Right lobe of liver (tissue), 6 donors: ENCODE measurements at regions not wholly inside any gene's neighbourhood (a gene's known extent, or its start where the extent isn't known, plus 50 kb on each side); places are given as distances from the start of the nearest gene placed in this dataset.

Experiments
- ATAC-seq, 4 donors: fragments of 200-7000 bp; cut with Tn5 transposase; one replicate each; pipeline ENCODE4 v1.9.1; 2020; ENCODE audit warnings: mild to moderate bottlenecking in 4 of 4, moderate library complexity in 4 of 4
- DNase-seq, 3 donors: peaks; one replicate each; pipeline ENCODE4 v3.0.0-alpha.2; 2020
- H3K27ac ChIP-seq, 3 donors: fragments of 200-600 bp; one replicate each; pipeline ENCODE4 v1.8.0; 2022
- H3K27me3 ChIP-seq, 2 donors: fragments of 200-600 bp; one replicate each; pipeline ENCODE4 v1.8.0; 2022
- H3K36me3 ChIP-seq, 4 donors: fragments of 200-600 bp; sonication (generic) in 1 of 4; one replicate each; pipeline versions ENCODE4 v1.5.1 to v1.8.0; 2017 to 2022; ENCODE audit warnings: control low read depth in 1 of 4
- H3K4me1 ChIP-seq, 4 donors: fragments of 200-600 bp; sonication (generic) in 1 of 4; one replicate each; pipeline versions ENCODE4 v1.5.1 to v1.8.0; 2017 to 2022; ENCODE audit warnings: control low read depth in 1 of 4
- H3K4me3 ChIP-seq, 3 donors: fragments of 200-600 bp; one replicate each; pipeline ENCODE4 v1.8.0; 2022
- H3K9me3 ChIP-seq, 4 donors: fragments of 200-600 bp; sonication (generic) in 1 of 4; one replicate each; pipeline versions ENCODE4 v1.5.1 to v1.8.0; 2017 to 2022; ENCODE audit warnings: control low read depth in 1 of 4
- POLR2A ChIP-seq: fragments of 450-650 bp; IDR thresholded peaks from one replicate; pipeline ENCODE4 v1.6.1; 2017; ENCODE audit warnings: antibody characterized with exemption, mild to moderate bottlenecking
- WGBS: methylation state at CpG from one replicate; pipeline ENCODE4 v1.1.6; 2018; ENCODE audit warnings: low coverage, low lambda C conversion rate; ENCODE audit not compliant: insufficient coverage; ENCODE audit errors: missing lambda C conversion rate; 5-methylcytosine and 5-hydroxymethylcytosine counted together
- intact Hi-C, 2 donors: fragments of 100-400 bp; cut with DNase I; formaldehyde crosslinking; loops; one replicate each; pipeline versions ENCODE4 v1.11.2 to v1.14.1; 2022
- TF ChIP-seq, protein P1 (sequence below), 4 donors: fragments of 200-600 bp in 3 of 4; fragments of 450-650 bp in 1 of 4; IDR thresholded peaks; one replicate each; pipeline versions ENCODE4 v1.5.1 to v1.8.0; 2016 to 2022; ENCODE audit warnings: antibody characterized with exemption in 4 of 4, mild to moderate bottlenecking in 2 of 4
- donor health status: DM: no; HTN: yes; CAD: no.
- donor health status: DM: no; HTN: no; CAD: no.
- donor health status: DM: no; HTN: no; CAD: no.
- donor health status: DM: no; HTN: yes; CAD: no.
- donor health status: DM: no; HTN: yes; CAD: no.

DNA sequence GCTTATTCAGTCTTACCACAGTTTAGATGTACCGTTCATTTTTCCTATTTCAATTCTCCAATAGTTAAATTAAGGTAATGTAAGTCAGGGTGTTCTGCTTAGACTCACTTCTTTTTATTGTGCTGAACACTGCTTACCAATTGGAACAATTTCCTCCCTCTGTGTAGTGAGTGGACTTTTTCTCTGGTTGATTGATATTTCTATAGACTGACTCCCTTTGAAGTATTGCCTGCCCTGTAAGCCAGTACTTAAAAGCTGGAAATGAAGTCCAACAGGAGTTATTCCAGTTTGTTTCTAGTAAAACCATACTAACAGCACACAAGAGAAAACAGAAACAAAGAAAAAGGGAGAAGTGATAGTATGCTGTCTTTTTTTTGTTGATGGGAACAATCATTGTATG, 1674.9 kb downstream of the REEP3 start:
- DNase-seq, result no peak
- H3K9me3 ChIP-seq, result no peaks in the 10 kb centered on the region
- no peak for TF ChIP-seq POLR2A
- TF ChIP-seq, protein P1, sequence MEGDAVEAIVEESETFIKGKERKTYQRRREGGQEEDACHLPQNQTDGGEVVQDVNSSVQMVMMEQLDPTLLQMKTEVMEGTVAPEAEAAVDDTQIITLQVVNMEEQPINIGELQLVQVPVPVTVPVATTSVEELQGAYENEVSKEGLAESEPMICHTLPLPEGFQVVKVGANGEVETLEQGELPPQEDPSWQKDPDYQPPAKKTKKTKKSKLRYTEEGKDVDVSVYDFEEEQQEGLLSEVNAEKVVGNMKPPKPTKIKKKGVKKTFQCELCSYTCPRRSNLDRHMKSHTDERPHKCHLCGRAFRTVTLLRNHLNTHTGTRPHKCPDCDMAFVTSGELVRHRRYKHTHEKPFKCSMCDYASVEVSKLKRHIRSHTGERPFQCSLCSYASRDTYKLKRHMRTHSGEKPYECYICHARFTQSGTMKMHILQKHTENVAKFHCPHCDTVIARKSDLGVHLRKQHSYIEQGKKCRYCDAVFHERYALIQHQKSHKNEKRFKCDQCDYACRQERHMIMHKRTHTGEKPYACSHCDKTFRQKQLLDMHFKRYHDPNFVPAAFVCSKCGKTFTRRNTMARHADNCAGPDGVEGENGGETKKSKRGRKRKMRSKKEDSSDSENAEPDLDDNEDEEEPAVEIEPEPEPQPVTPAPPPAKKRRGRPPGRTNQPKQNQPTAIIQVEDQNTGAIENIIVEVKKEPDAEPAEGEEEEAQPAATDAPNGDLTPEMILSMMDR (IDR thresholded peaks at IDR 0.05), result no peak
- no peaks in the 10 kb centered on the region for H3K36me3 ChIP-seq
- no peaks in the 10 kb centered on the region for H3K27me3 ChIP-seq
- no peaks in the 10 kb centered on the region for H3K4me1 ChIP-seq
- no peak for ATAC-seq
- intact Hi-C loops, result no loop called here
- 75% methylated on average over 1 of the region's 1 CpG for WGBS
- no peak overlapping the region for H3K27ac ChIP-seq
- H3K4me3 ChIP-seq, result no peak overlapping the region

DNA sequence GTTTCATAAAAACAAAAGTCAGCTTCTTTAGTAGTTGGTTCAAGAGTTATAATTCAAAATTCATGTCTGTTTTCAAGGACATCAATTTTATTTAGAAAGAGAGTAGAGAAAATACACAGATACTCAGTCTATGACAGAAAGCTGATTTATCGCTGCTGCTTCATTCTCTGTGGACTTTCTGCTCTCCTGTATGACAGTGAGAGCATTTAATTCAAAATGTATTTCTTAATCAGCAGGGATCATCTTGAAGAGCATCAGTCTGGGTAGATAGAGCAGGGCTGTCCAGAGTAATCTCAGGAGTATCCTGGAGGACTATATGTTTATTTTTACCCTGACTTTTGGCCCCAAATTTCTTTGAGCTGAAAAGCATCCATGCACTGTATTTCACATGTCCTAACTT, 1676.7 kb downstream of the REEP3 start:
- TF ChIP-seq, protein P1 (IDR thresholded peaks at IDR 0.05), result no peak
- TF ChIP-seq POLR2A, result no peak
- Histone ChIP-seq H3K36me3 (no peaks in the 10 kb centered on the region), H3K9me3 (no peaks in the 10 kb centered on the region), H3K27ac (no peak overlapping the region), H3K4me3 (no peak overlapping the region), H3K4me1 (no peaks in the 10 kb centered on the region), H3K27me3 (no peaks in the 10 kb centered on the region)
- no peak for DNase-seq
- intact Hi-C loops, result no loop called here
- no peak for ATAC-seq
- 90% methylated on average over 1 of the region's 1 CpG for WGBS

DNA sequence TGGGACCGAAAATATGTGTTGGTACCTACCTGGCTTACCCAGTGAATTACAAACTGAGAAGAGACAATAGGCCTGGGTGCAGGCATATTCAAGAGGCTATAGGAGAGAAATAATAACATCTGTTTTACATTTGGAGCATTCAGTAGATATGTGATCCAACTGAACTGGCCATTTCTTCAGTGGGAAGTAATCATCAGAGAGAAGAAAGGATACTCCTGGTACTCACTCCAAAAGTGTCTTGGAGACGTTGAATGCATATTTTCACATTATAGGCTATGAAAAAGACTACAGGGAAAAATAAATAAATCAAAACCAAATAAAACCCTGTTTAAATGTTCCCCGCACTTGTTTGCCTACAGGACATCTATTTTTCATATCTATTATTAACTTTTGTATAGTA, 1680.3 kb downstream of the REEP3 start:
- ATAC-seq, result no peak
- Histone ChIP-seq H3K36me3 (no peaks in the 10 kb centered on the region), H3K9me3 (no peaks in the 10 kb centered on the region), H3K4me3 (no peak overlapping the region), H3K27ac (no peak overlapping the region), H3K27me3 (no peaks in the 10 kb centered on the region), H3K4me1 (no peaks in the 10 kb centered on the region)
- no peak for TF ChIP-seq POLR2A
- TF ChIP-seq, protein P1 (IDR thresholded peaks at IDR 0.05), result no peak
- intact Hi-C loops, result no loop called here
- 68% methylated on average over 3 of the region's 3 CpGs for WGBS
- DNase-seq, result no peak

DNA sequence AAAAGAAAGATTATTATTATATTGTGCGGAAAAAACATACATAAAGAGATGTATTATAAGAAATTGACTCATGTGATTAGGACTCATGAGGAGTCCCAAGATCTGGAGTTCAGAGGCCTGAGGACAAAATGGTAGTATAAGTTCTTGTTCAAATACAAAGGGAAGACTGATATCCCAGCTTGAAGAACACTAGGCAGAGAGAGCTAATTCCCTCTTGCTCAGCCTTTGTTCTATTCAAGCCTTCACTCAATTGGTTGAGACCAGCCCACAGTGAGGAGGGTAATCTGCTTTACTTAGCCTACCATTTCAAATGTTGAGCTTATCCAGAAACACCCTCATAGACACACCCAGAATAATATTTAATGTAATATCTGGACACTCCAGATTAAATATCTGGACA, 1683.8 kb downstream of the REEP3 start:
- Histone ChIP-seq H3K27me3 (no peaks in the 10 kb centered on the region), H3K36me3 (no peaks in the 10 kb centered on the region), H3K9me3 (no peaks in the 10 kb centered on the region), H3K27ac (no peak overlapping the region), H3K4me1 (no peaks in the 10 kb centered on the region), H3K4me3 (no peak overlapping the region)
- WGBS, result 47% methylated on average over 1 of the region's 1 CpG
- no peak for DNase-seq
- intact Hi-C loops, result no loop called here
- TF ChIP-seq POLR2A, result no peak
- TF ChIP-seq, protein P1 (IDR thresholded peaks at IDR 0.05), result no peak
- ATAC-seq, result no peak

DNA sequence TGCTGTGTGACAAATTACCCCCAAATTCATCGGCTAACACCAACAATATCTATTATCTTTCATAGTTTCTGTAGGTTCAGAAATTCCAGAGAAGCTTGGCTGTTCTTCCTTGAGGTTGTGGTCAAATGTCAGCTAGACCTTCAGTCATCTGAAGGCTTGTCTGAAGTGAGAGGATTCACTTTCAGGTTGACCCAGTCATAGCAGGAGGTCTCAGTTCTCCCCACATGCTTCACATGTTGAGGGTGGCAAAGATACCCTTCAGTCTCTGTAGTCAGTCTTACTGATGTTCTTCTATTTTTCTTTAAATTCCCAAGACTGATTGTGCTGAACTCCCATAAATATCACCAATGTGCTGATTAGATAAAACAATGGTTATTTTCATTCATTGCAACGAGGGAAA, 1692.0 kb downstream of the REEP3 start:
- H3K36me3 ChIP-seq, result no peaks in the 10 kb centered on the region
- no peak overlapping the region for H3K27ac ChIP-seq
- TF ChIP-seq, protein P1 (IDR thresholded peaks at IDR 0.05), result no peak
- no peak for TF ChIP-seq POLR2A
- H3K9me3 ChIP-seq, result no peaks in the 10 kb centered on the region
- ATAC-seq (no peak), DNase-seq (no peak)
- intact Hi-C loops, result no loop called here
- 53% methylated on average over 2 of the region's 2 CpGs for WGBS
- H3K4me3 ChIP-seq, result no peak overlapping the region
- H3K4me1 ChIP-seq, result no peaks in the 10 kb centered on the region
- H3K27me3 ChIP-seq, result no peaks in the 10 kb centered on the region
